HL-60 (cell line): ENCODE measurements at regions not wholly inside any gene's neighbourhood (a gene's known extent, or its start where the extent isn't known, plus 50 kb on each side); places are given as distances from the start of the nearest gene placed in this dataset.

Experiments
- DNase-seq, 2 experiments: peaks; one replicate each; pipeline ENCODE4 v3.0.0-alpha.2; 2010 to 2020; ENCODE audit warnings: low read depth in 1 of 2, low spot score in 1 of 2
- H3K27ac ChIP-seq: fragments of 250-450 bp; sonication (Bioruptor Pico); replicated peaks from 2 replicates; pipeline ENCODE4 v1.5.1; 2020; ENCODE audit warnings: mild to moderate bottlenecking, moderate library complexity
- H3K27me3 ChIP-seq: fragments of 250-450 bp; sonication (Bioruptor Pico); 2 replicates; pipeline ENCODE4 v1.5.1; 2021; ENCODE audit warnings: mild to moderate bottlenecking, moderate library complexity; ENCODE audit not compliant: insufficient read depth, poor library complexity, severe bottlenecking
- H3K4me3 ChIP-seq: replicated peaks from 2 replicates; pipeline ENCODE4 v1.5.1; 2011; ENCODE audit warnings: mild to moderate bottlenecking, control low read depth, low read length; ENCODE audit not compliant: insufficient read depth
- GABPA ChIP-seq: IDR thresholded peaks from 2 replicates; pipeline ENCODE4 v1.6.1; 2012; ENCODE audit warnings: low read depth
- POLR2AphosphoS5 ChIP-seq: IDR thresholded peaks from 2 replicates; pipeline ENCODE4 v1.6.1; 2012; ENCODE audit warnings: low read depth
- REST ChIP-seq: IDR thresholded peaks from 2 replicates; pipeline ENCODE4 v1.6.1; 2012; ENCODE audit warnings: low read depth; ENCODE audit not compliant: insufficient replicate concordance
- SPI1 ChIP-seq: IDR thresholded peaks from 2 replicates; pipeline ENCODE4 v1.6.1; 2012; ENCODE audit warnings: low read depth, mild to moderate bottlenecking, borderline replicate concordance
- TF ChIP-seq, protein P1 (sequence below): IDR thresholded peaks from one replicate; pipeline ENCODE4 v1.5.1; 2011; ENCODE audit warnings: low read length, control low read depth, inconsistent platforms; ENCODE audit not compliant: insufficient read depth

- Histone ChIP-seq H3K27me3 (no peaks in the 10 kb centered on the region), H3K4me3 (no peak overlapping the region), H3K27ac (no peak overlapping the region)
- DNase-seq, result no peak
- TF ChIP-seq GABPA, result no peak
- TF ChIP-seq SPI1, result no peak
- no peak for TF ChIP-seq POLR2AphosphoS5
- TF ChIP-seq, protein P1, sequence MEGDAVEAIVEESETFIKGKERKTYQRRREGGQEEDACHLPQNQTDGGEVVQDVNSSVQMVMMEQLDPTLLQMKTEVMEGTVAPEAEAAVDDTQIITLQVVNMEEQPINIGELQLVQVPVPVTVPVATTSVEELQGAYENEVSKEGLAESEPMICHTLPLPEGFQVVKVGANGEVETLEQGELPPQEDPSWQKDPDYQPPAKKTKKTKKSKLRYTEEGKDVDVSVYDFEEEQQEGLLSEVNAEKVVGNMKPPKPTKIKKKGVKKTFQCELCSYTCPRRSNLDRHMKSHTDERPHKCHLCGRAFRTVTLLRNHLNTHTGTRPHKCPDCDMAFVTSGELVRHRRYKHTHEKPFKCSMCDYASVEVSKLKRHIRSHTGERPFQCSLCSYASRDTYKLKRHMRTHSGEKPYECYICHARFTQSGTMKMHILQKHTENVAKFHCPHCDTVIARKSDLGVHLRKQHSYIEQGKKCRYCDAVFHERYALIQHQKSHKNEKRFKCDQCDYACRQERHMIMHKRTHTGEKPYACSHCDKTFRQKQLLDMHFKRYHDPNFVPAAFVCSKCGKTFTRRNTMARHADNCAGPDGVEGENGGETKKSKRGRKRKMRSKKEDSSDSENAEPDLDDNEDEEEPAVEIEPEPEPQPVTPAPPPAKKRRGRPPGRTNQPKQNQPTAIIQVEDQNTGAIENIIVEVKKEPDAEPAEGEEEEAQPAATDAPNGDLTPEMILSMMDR, result no peak
- TF ChIP-seq REST, result no peak
Observed at GRCh38 chr15:31236184-31237042, 90.2 kb upstream of the KLF13 start.

- Histone ChIP-seq H3K27ac (no peak overlapping the region), H3K4me3 (no peak overlapping the region), H3K27me3 (no peaks in the 10 kb centered on the region)
- no peak for DNase-seq
- TF ChIP-seq GABPA (no peak), REST (no peak), SPI1 (no peak), POLR2AphosphoS5 (no peak)
- TF ChIP-seq, protein P1, result no peak
Observed at GRCh38 chr15:31237043-31237324, 89.7 kb upstream of the KLF13 start.

DNA sequence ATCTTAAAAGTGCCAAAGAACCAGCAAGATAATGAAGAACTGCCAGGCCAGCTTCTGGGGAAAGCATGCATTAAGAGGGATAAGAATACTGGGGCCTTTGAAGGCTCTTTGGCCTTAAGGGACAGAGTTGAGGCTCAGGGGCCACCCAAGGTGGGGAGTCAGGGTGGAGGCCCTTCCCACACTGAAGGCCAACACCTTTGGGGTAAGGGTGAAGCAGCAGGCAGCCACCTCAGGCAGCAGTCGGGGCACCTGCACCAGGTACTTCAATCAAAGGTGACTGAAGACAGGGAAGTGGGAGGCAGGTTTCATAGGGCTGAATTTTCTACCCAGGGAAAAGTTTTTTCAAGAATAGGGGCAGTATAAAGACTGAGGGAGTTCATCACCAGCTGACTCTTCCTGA, 87.7 kb upstream of the KLF13 start:
- H3K27ac ChIP-seq, result no peak overlapping the region

DNA sequence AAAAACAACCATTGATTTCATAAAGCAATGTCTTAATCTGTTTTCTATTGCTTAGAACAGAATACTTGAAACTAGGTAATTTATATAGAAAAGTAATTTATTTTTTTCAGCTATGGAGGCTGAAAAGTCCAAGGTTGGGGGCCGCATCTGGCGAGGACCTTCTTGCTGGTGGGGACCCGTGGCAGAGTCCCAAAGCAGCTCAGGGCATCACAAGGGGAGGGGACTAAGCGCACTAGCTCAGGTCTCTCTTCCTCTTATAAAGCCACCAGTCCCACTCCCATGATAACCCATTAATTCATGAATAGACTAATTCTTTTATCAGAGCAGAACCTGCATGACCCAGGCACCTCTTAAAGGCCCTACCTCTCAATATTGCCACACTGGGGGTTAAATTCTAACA, 87.2 kb upstream of the KLF13 start:
- TF ChIP-seq POLR2AphosphoS5 (no peak), GABPA (no peak), REST (no peak), SPI1 (no peak)
- TF ChIP-seq, protein P1, result no peak
- H3K27me3 ChIP-seq, result no peaks in the 10 kb centered on the region
- H3K27ac ChIP-seq, result no peak overlapping the region
- no peak overlapping the region for H3K4me3 ChIP-seq
- no peak for DNase-seq

More for the DNA sequence above, 87.7 kb upstream of the KLF13 start:
- H3K4me3 ChIP-seq, result no peak overlapping the region
- no peaks in the 10 kb centered on the region for H3K27me3 ChIP-seq
- no peak for TF ChIP-seq POLR2AphosphoS5
- DNase-seq, result no peak
